MCF 10A (cell line): ENCODE measurements at regions not wholly inside any gene's neighbourhood (a gene's known extent, or its start where the extent isn't known, plus 50 kb on each side); places are given as distances from the start of the nearest gene placed in this dataset.

Source experiments
- BruUV-seq: library from RNA; stranded (reverse); fragments of 400-500 nt; replicated peaks from 2 replicates; lab custom pipeline; 2021; lab: Mats Ljungman, UMichigan
- CTCF ChIA-PET: fragments of 300-600 bp; sonication (Branson Sonifier 250); formaldehyde crosslinking; extraction: SDS; loops from one replicate; lab custom pipeline; 2021; ENCODE audit warnings: antibody characterized with exemption, inconsistent platforms; lab: Yijun Ruan, JAX
- POLR2A ChIA-PET: fragments of 300-600, 350-650 bp; sonication (Branson Sonifier 250); formaldehyde crosslinking; extraction: SDS; loops from one replicate; lab custom pipeline; 2020; ENCODE audit warnings: antibody characterized with exemption, inconsistent platforms; lab: Yijun Ruan, JAX
- DNase-seq: peaks from one replicate; pipeline ENCODE4 v3.0.0-alpha.2; 2018; ENCODE audit not compliant: unreplicated experiment
- H3K27ac Mint-ChIP-seq: one replicate; pipeline ENCODE4 v1.8.0; 2022; ENCODE audit warnings: mild to moderate bottlenecking, low read depth, mixed read lengths; ENCODE audit not compliant: unreplicated experiment
- H3K27me3 Mint-ChIP-seq: one replicate; pipeline ENCODE4 v1.8.0; 2022; ENCODE audit warnings: mixed read lengths; ENCODE audit not compliant: insufficient read depth, unreplicated experiment
- H3K36me3 Mint-ChIP-seq: one replicate; pipeline ENCODE4 v1.8.0; 2022; ENCODE audit warnings: mild to moderate bottlenecking, moderate library complexity, mixed read lengths; ENCODE audit not compliant: insufficient read depth, unreplicated experiment
- H3K4me1 Mint-ChIP-seq: one replicate; pipeline ENCODE4 v1.8.0; 2022; ENCODE audit warnings: mixed read lengths; ENCODE audit not compliant: insufficient read depth, unreplicated experiment
- H3K4me3 Mint-ChIP-seq: one replicate; pipeline ENCODE4 v1.8.0; 2022; ENCODE audit warnings: mild to moderate bottlenecking, moderate library complexity, mixed read lengths; ENCODE audit not compliant: unreplicated experiment
- H3K9me3 Mint-ChIP-seq: one replicate; pipeline ENCODE4 v1.8.0; 2022; ENCODE audit warnings: mixed read lengths; ENCODE audit not compliant: unreplicated experiment
- CTCF ChIP-seq: fragments of 200-600 bp; IDR thresholded peaks from one replicate; pipeline ENCODE4 v1.8.0; 2022; ENCODE audit warnings: antibody characterized with exemption, mild to moderate bottlenecking; ENCODE audit not compliant: unreplicated experiment
- intact Hi-C: fragments of 100-400 bp; cut with micrococcal nuclease; formaldehyde crosslinking; loops from 2 replicates; pipeline ENCODE4 v1.14.1; 2022

- Mint-ChIP-seq H3K27me3 (no peaks in the 10 kb centered on the region), H3K4me1 (no peaks in the 10 kb centered on the region), H3K4me3 (no peak overlapping the region), H3K27ac (no peak overlapping the region), H3K9me3 (peaks cover 5% of the 10 kb centered on the region), H3K36me3 (no peaks in the 10 kb centered on the region)
- no TSS peak for BruUV-seq
- no peak for DNase-seq
- no peak for TF ChIP-seq CTCF
- ChIA-PET CTCF (no interaction called here), POLR2A (no interaction called here)
- intact Hi-C loops = no loop called here
Observed at GRCh38 chr12:97764700-97765099, 302.1 kb downstream of the RMST start.

- ChIA-PET CTCF (no interaction called here), POLR2A (no interaction called here)
- intact Hi-C loops = no loop called here
- Mint-ChIP-seq H3K36me3 (no peaks in the 10 kb centered on the region), H3K9me3 (peaks cover 6% of the 10 kb centered on the region), H3K27ac (no peak overlapping the region), H3K4me3 (no peak overlapping the region), H3K4me1 (no peaks in the 10 kb centered on the region), H3K27me3 (no peaks in the 10 kb centered on the region)
- DNase-seq = no peak
- BruUV-seq = no TSS peak
- TF ChIP-seq CTCF = no peak
Observed at GRCh38 chr12:97767347-97767746, 304.7 kb downstream of the RMST start.

- no peak overlapping the region for H3K27ac Mint-ChIP-seq
- POLR2A ChIA-PET = no interaction called here
- intact Hi-C loops = no loop called here
- H3K4me3 Mint-ChIP-seq = no peak overlapping the region
- no peaks in the 10 kb centered on the region for H3K4me1 Mint-ChIP-seq
- BruUV-seq = no TSS peak
- CTCF ChIA-PET = interaction anchor here (0.5 to 0.7 kb wide), 3 partner anchors 9 to 197 kb away, joined by 4 to 5 read pairs (median 4); no protein-coding TSS in a partner anchor
- no peaks in the 10 kb centered on the region for H3K27me3 Mint-ChIP-seq
- DNase-seq = no peak
- H3K9me3 Mint-ChIP-seq = peaks cover 8% of the 10 kb centered on the region
- no peak for TF ChIP-seq CTCF
- H3K36me3 Mint-ChIP-seq = no peaks in the 10 kb centered on the region
Observed at GRCh38 chr12:97778111-97778510, 315.5 kb downstream of the RMST start.

GRCh38 chr12:97781342-97781741 lies 318.7 kb downstream of the RMST start:
- POLR2A ChIA-PET = no interaction called here
- intact Hi-C loops = no loop called here
- CTCF ChIA-PET = no interaction called here
- TF ChIP-seq CTCF = no peak
- no peak overlapping the region for H3K27ac Mint-ChIP-seq
- no peaks in the 10 kb centered on the region for H3K4me1 Mint-ChIP-seq
- DNase-seq = no peak
- H3K27me3 Mint-ChIP-seq = no peaks in the 10 kb centered on the region
- no peak overlapping the region for H3K4me3 Mint-ChIP-seq
- H3K9me3 Mint-ChIP-seq = peaks cover 8% of the 10 kb centered on the region
- no TSS peak for BruUV-seq
- H3K36me3 Mint-ChIP-seq = no peaks in the 10 kb centered on the region
